NK-92 treated with Interleukin-12 subunit alpha and Interleukin-12 subunit beta, amount 100 ng/mL, for 24 hours (cell line): ENCODE measurements at regions not wholly inside any gene's neighbourhood (a gene's known extent, or its start where the extent isn't known, plus 50 kb on each side); places are given as distances from the start of the nearest gene placed in this dataset.

ENCODE experiments used
- DNase-seq: peaks from one replicate; lab custom pipeline; 2025; lab: John Stamatoyannopoulos, UW

DNA sequence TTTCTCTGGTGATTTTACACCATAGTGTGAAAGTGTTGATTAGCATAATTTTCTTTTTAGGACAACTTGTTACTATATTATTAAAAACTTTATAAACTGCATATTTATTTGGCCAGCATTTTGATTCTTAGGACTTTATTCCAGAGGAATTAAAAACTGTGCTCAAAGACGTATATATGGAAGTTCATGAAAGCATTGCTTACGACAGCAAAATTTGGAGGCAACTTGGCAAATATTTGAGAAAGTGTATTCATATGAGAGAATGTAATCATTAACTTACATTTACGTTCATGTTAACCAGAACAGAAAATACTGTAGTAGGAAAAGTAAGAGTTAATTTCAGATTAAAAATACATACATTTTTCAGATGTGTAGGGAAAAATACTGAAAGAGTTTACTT is 203.1 kb downstream of the JCAD start:
- DNase-seq: no peak

DNA sequence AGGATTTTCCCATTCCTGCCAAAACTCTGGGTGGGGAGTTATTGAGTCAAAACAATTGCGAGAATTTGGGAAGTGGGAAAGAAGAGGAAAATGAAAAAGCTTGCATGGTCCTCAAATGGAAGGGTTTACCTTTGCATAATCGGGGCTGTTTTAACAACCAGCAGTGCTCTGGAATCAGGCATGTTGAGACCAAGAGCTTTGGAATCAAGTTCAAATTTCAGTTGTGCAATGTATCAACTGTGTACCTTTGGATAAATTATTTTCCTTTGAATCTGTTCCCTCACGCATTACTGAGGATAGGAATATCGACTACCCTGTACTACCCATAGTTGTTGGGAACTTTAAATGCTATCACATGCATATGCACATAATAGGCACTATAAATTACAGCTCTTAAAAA is 205.5 kb downstream of the JCAD start:
- DNase-seq: no peak

- no peak for DNase-seq
Measured at GRCh38 chr10:29851241-29851640, 208.1 kb downstream of the JCAD start.

- no peak for DNase-seq
Measured at GRCh38 chr10:29850371-29850770, 209.0 kb downstream of the JCAD start.

DNA sequence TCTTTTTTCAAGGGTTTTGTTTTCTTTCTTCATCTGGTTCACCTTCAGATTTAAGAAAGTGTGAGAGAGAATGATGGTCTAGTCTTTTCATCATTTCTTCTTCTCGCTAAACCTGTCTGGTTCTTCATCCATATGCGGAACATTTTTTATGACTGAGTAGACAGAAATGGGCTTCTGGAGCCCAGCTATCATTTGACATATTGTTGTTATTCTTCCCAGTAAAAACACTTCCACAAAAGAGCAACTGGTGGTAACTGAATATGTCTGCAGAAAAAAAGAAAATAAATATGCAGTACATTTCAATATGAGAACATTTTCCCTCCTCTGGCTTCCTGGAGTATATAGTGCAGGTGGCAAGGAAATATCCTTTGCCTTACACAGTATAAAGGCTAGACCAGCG is 209.5 kb downstream of the JCAD start:
- DNase-seq: no peak

GRCh38 chr10:29849126-29849833 is 210.1 kb downstream of the JCAD start:
- no peak for DNase-seq

GRCh38 chr10:29846881-29847280 is 212.1 kb upstream of the SVIL start:
- no peak for DNase-seq

DNA sequence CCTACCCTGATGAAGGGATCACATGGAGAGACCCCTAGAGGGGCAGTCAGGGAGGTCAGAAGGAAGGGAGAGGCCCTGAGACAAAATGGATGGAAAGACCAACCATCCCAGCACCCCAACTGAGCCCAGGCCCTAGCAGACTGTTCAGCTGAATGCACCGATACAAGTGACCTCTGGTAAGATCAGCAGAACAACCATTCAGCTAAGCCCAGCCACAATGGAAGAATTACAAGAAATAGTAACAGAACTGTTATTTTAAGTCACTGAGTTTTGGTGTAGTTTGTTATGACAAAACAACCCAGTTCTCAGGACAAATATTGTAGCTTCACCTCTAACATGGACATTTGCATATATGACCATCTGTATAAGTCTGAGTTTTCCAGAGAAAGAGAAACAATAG is 210.4 kb upstream of the SVIL start:
- DNase-seq: no peak

GRCh38 chr10:29843143-29843542 is 208.4 kb upstream of the SVIL start:
- DNase-seq: no peak

DNA sequence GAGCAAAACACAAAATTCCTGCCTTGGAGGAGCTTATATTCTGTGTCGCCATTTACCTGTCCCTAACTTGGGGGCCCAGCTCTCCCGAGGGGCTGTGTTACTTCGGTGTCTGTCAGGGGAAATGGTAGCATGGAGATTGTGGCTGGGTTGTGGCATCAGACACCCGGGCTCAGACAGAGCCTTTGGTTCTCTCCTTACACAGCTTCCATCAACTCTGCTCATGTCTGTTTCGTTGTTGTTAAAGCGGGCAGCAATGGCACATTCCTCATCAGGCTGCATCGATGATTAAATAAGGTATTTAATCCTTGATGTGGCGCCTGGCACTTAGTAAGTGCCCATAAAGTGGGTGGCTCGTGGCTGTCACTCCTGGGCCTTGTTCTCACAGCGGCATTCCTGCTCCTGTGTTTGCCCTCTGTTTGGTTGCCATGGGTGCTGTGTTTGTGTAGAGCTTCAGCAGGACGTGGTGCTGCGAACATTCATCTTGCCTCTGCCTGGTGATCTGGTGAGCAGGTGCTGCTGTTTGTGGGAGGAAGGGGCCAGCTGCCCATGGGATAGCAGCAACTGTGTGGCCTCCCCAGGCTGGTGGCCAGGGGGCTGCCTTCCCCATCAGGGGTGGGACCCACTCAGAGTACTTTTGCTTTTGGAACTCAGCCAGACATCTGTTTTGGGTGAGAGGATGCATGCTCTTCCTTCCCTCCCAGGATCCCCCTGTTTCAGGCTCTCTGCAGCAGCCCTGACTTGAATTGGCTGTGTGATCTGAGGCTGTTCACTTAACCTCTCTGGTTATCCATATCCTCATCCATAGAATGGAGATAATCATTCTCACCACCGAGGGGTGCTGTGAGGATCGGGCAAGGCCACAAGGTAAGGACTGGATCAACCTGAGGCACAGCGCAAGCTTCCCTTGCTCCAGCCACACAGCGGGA is 207.2 kb upstream of the SVIL start:
- DNase-seq: no peak

GRCh38 chr10:29840516-29841276 is 205.9 kb upstream of the SVIL start:
- DNase-seq: no peak

GRCh38 chr10:29839826-29840515 is 205.2 kb upstream of the SVIL start:
- no peak for DNase-seq

- no peak for DNase-seq
Measured at GRCh38 chr10:29838539-29838938, 203.8 kb upstream of the SVIL start.

- DNase-seq: no peak
Measured at GRCh38 chr10:29837586-29837985, 202.8 kb upstream of the SVIL start.

DNA sequence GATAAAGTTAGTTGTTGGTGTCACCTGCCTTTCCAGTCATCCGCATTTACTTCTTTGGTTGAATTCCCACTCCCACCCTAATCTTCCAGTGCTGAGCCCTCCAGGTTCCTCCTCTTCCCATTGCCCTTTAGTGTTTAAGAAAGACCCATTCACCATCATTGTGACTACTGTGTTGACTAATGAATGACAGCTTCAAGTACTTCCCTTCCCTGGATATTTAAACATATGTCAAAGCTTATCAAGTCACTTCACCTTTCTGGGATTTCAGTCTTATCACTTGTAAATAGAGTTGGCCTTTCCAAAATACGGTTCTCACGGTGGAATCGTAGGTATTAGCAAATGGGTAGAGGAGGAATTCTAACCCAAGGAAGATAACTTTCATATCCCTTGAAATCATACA is 201.6 kb upstream of the SVIL start:
- no peak for DNase-seq

GRCh38 chr10:29835055-29835454 is 200.3 kb upstream of the SVIL start:
- DNase-seq: no peak

DNA sequence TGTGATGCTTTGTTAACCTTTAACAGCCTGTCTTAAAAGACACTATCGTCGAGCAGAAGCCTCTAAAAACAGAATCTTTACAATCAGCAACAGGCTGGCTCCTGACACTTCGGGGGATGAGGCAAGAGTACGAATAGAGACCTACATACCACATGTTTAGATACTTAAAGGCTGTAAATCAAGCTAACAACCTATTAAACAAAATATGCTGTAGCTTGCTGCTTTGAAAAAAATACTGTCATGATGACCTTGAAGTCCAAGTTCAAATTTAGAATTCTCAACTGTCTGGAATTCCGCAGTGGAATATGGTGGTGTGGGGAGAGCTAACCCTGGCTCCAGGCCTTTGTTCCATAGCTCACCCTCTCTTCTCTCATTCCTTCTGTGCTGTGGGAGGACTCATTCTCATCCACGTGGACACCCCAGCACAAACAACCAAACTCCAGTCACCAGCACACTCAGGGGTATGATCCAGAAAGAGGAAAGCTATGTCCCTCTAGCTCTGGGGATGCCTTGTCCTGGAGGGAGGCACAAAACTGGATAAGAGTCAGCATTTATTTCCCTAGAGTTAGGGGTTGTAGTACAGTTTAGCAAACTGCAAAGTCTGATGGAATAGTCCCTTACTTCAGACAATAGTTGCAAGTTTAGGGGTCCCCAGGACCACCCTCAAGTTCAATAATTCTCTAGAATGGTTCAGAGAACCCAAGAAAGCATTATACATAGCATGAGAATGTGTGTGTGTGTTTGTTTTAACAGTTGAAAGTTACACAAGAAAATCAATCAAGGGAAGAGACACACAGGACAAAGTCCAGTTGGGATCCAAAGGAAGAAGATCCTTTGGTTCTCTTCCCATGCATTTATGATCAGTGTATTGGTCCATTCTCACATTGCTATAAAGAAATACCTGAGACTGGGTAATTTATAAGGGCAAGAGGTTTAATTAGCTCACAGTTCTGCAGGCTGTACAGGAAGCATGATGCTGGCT is 196.1 kb upstream of the SVIL start:
- no peak for DNase-seq

DNA sequence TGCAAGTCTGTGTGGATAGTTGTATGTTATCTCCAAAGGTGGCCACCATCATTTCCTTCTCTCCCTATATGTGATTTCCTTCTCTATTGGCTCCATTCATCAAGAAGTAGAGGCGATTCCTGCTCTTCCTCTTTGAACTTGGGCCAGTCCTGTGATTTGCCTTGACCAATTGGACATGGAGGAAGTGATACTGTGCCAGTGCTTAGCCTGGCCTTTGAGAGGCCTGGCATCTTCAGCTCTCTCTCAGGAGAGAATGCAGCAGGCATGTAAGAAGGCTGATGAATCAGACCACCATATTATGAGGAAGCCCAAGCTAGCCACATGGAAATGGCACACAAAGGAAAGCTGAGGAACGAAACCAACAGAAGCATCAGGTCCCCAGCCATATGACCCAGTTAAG is 195.0 kb upstream of the SVIL start:
- no peak for DNase-seq

DNA sequence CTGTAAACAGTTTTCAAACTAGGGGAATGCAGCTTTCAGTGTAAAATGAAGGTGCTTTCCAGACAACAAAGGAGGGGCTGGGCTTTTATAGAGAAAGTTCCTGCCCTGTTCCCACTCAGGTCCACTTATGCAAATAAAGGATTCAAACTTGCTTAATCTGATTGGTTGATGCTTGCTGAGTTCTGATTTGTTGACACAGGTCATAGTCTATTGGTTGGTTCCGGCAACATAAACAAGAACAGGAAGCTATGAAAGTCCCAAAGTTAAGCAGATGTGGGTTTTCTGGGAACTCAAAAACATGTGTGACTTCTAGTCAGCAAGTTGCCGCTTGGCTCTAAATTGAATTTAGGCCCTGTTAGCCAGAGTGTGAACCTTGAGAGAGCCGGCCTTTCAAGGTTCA is 194.2 kb upstream of the SVIL start:
- DNase-seq: no peak

DNA sequence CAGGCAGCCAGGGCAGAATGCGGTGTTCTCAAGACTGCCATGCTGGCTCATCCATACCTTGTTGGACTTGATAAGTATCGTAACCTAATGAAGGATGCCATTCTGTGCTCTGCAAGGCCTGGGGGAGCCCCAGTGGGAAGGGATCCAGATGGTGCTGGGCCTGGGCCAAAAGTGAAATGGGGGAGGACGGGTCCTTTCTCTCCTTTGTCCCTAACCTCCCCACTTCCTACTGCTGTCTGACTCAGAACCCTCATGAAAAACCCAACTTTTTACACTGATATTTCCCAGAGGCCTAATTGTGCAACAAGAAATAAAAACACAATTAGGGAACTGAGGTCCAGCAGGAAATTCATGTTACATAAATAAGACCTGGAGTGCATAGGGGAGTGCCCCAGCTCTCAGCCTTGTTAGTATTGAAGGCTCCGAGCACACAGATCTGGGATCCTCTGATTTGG is 193.7 kb upstream of the SVIL start:
- DNase-seq: no peak

GRCh38 chr10:29827512-29827911 is 192.7 kb upstream of the SVIL start:
- DNase-seq: no peak
